H1 (cell line): ENCODE measurements at regions not wholly inside any gene's neighbourhood (a gene's known extent, or its start where the extent isn't known, plus 50 kb on each side); places are given as distances from the start of the nearest gene placed in this dataset.

Experiments
- CTCF ChIA-PET: fragments of 300-600 bp; sonication (Branson Sonifier 250); formaldehyde crosslinking; loops from one replicate; lab custom pipeline; 2021; ENCODE audit not compliant: partially characterized antibody; lab: Charles Lee
- POLR2A ChIA-PET: fragments of 300-600 bp; sonication (Branson Sonifier 250); formaldehyde crosslinking; loops from one replicate; lab custom pipeline; 2021; ENCODE audit warnings: inconsistent platforms; ENCODE audit not compliant: partially characterized antibody; lab: Charles Lee
- DNase-seq, 2 experiments: peaks; one replicate each; pipeline versions ENCODE4 v3.0.0 to v3.0.0-alpha.2; 2010 to 2022; ENCODE audit warnings: low spot score in 2 of 2, low read depth in 1 of 2, mixed read lengths in 1 of 2
- FAIRE-seq: peaks from 2 replicates; lab custom pipeline; 2011; peaks lifted over from hg19 to GRCh38; lab: Jason Lieb, UNC
- H2AFZ ChIP-seq: 2 replicates; pipeline ENCODE4 v1.8.1; 2012; ENCODE audit warnings: low read length, inconsistent platforms
- H2AK5ac ChIP-seq: 2 replicates; pipeline ENCODE4 v1.6.1; 2013; ENCODE audit warnings: low read depth, low read length
- H2BK120ac ChIP-seq: replicated peaks from 2 replicates; pipeline ENCODE3; 2013; ENCODE audit warnings: low read depth, low read length, inconsistent platforms
- H2BK12ac ChIP-seq: 2 replicates; pipeline ENCODE4 v1.6.1; 2013; ENCODE audit warnings: low read depth, low read length
- H2BK15ac ChIP-seq: 2 replicates; pipeline ENCODE4 v1.6.1; 2013; ENCODE audit warnings: low read length
- H2BK20ac ChIP-seq: 2 replicates; pipeline ENCODE4 v1.6.1; 2013; ENCODE audit warnings: low read length
- H2BK5ac ChIP-seq: 2 replicates; pipeline ENCODE4 v1.6.1; 2013; ENCODE audit warnings: low read depth, low read length
- H3K14ac ChIP-seq: 2 replicates; pipeline ENCODE4 v1.6.1; 2013; ENCODE audit warnings: inconsistent platforms; ENCODE audit not compliant: insufficient read length
- H3K18ac ChIP-seq: 2 replicates; pipeline ENCODE4 v1.6.1; 2013; ENCODE audit warnings: low read length; ENCODE audit errors: extremely low read depth
- H3K23ac ChIP-seq: 2 replicates; pipeline ENCODE4 v1.6.1; 2013; ENCODE audit warnings: inconsistent platforms; ENCODE audit not compliant: insufficient read length
- H3K23me2 ChIP-seq: 2 replicates; pipeline ENCODE4 v1.6.1; 2013; ENCODE audit warnings: low read depth, low read length
- H3K27ac ChIP-seq: 2 replicates; pipeline ENCODE4 v1.6.1; 2011; ENCODE audit warnings: low read depth, low read length, inconsistent platforms
- H3K27me3 ChIP-seq, 4 experiments: replicated peaks in 1 of 4; 1 replicate in 1 of 4; 2 replicates in 3 of 4; pipeline versions ENCODE4 v1.6.1 to v1.8.1; 2011 to 2013; ENCODE audit warnings: low read length in 3 of 4, mild to moderate bottlenecking in 3 of 4, inconsistent platforms in 2 of 4, mixed read lengths in 2 of 4, moderate library complexity in 1 of 4; ENCODE audit not compliant: control insufficient read depth in 3 of 4, insufficient read depth in 3 of 4; ENCODE audit errors: extremely low read depth in 1 of 4
- H3K36me3 ChIP-seq, 4 experiments: 2 replicates each; pipeline versions ENCODE4 v1.6.1 to v1.8.1; 2011 to 2013; ENCODE audit warnings: mild to moderate bottlenecking in 4 of 4, low read length in 3 of 4, moderate library complexity in 2 of 4, control low read depth in 1 of 4, inconsistent platforms in 1 of 4; ENCODE audit not compliant: insufficient read depth in 4 of 4, control insufficient read depth in 2 of 4
- H3K4ac ChIP-seq: replicated peaks from 2 replicates; pipeline ENCODE3; 2013; ENCODE audit warnings: low read length, low read depth, mixed read lengths, inconsistent platforms; ENCODE audit not compliant: insufficient read length
- H3K4me1 ChIP-seq, 4 experiments: replicated peaks in 1 of 4; 1 replicate in 1 of 4; 2 replicates in 3 of 4; pipeline versions ENCODE4 v1.6.1 to v1.8.1; 2011 to 2013; ENCODE audit warnings: low read length in 3 of 4, inconsistent platforms in 2 of 4, mixed read lengths in 1 of 4; ENCODE audit not compliant: insufficient read depth in 4 of 4, control insufficient read depth in 3 of 4
- H3K4me2 ChIP-seq, 2 experiments: 2 replicates each; pipeline versions ENCODE4 v1.6.1 to v1.8.1; 2011 to 2013; ENCODE audit warnings: low read depth in 2 of 2, low read length in 2 of 2, control low read depth in 1 of 2, inconsistent platforms in 1 of 2, mild to moderate bottlenecking in 1 of 2; ENCODE audit not compliant: insufficient read depth in 1 of 2
- H3K4me3 ChIP-seq, 4 experiments: fragments of 200-600, 300-600 bp in 1 of 4; sonication (generic), shearing (Covaris generic), sonication (Bioruptor Twin) in 1 of 4; 2 replicates each; pipeline versions ENCODE4 v1.5.1 to v1.8.1; 2011 to 2016; ENCODE audit warnings: low read length in 4 of 4, low read depth in 3 of 4, control low read depth in 2 of 4, inconsistent platforms in 2 of 4, mild to moderate bottlenecking in 2 of 4, mixed read lengths in 1 of 4, moderate library complexity in 1 of 4; ENCODE audit not compliant: insufficient read depth in 2 of 4; ENCODE audit errors: extremely low read depth in 1 of 4
- H3K56ac ChIP-seq: replicated peaks from 2 replicates; pipeline ENCODE3; 2013; ENCODE audit warnings: low read depth, mild to moderate bottlenecking, mixed read lengths, low read length, inconsistent platforms; ENCODE audit not compliant: insufficient read length
- H3K79me1 ChIP-seq: 2 replicates; pipeline ENCODE4 v1.6.1; 2013; ENCODE audit warnings: low read depth, low read length, control low read depth
- H3K79me2 ChIP-seq, 2 experiments: 2 replicates each; pipeline versions ENCODE4 v1.6.1 to v1.8.1; 2012 to 2013; ENCODE audit warnings: low read length in 2 of 2, mild to moderate bottlenecking in 2 of 2, inconsistent platforms in 1 of 2; ENCODE audit not compliant: insufficient read depth in 2 of 2, control insufficient read depth in 1 of 2
- H3K9ac ChIP-seq, 4 experiments: replicated peaks in 1 of 4; 1 replicate in 1 of 4; 2 replicates in 3 of 4; pipeline versions ENCODE4 v1.6.1 to v1.8.1; 2011 to 2013; ENCODE audit warnings: low read depth in 3 of 4, low read length in 3 of 4, control low read depth in 2 of 4, mild to moderate bottlenecking in 2 of 4, moderate library complexity in 2 of 4, inconsistent platforms in 1 of 4; ENCODE audit errors: extremely low read depth in 1 of 4
- H3K9me3 ChIP-seq, 2 experiments: 2 replicates each; pipeline versions ENCODE4 v1.6.1 to v1.8.1; 2012 to 2013; ENCODE audit warnings: mild to moderate bottlenecking in 2 of 2, moderate library complexity in 2 of 2, control low read depth in 1 of 2, inconsistent platforms in 1 of 2, low read depth in 1 of 2, low read length in 1 of 2, mixed read lengths in 1 of 2; ENCODE audit not compliant: insufficient read depth in 2 of 2
- H4K20me1 ChIP-seq, 2 experiments: replicated peaks in 1 of 2; 2 replicates each; pipeline versions ENCODE3 to v1.8.1; 2011 to 2013; ENCODE audit warnings: inconsistent platforms in 2 of 2, low read length in 2 of 2, mild to moderate bottlenecking in 1 of 2; ENCODE audit not compliant: insufficient read depth in 2 of 2, control insufficient read depth in 1 of 2
- H4K5ac ChIP-seq: 2 replicates; pipeline ENCODE4 v1.6.1; 2013; ENCODE audit warnings: low read length, low read depth, mixed read lengths, inconsistent platforms; ENCODE audit not compliant: insufficient read length
- H4K8ac ChIP-seq: 2 replicates; pipeline ENCODE4 v1.8.0; 2013; ENCODE audit warnings: mild to moderate bottlenecking, moderate library complexity, low read length, inconsistent platforms; ENCODE audit not compliant: insufficient read depth; ENCODE audit errors: extremely low read depth
- H4K91ac ChIP-seq: replicated peaks from 2 replicates; pipeline ENCODE3; 2013; ENCODE audit warnings: low read length, mixed read lengths, inconsistent platforms; ENCODE audit not compliant: insufficient read length
- NANOG ChIP-seq: IDR thresholded peaks from 2 replicates; pipeline ENCODE4 v1.6.1; 2011; ENCODE audit warnings: low read length, low read depth, mild to moderate bottlenecking, inconsistent platforms; ENCODE audit not compliant: insufficient read depth, poor library complexity, severe bottlenecking
- PHF8 ChIP-seq: fragments of 200-600 bp; sonication (generic); conservative IDR thresholded peaks from 2 replicates; pipeline ENCODE4 v1.7.1; 2012; ENCODE audit warnings: low read depth, mild to moderate bottlenecking, inconsistent platforms, low read length, moderate library complexity
- POU5F1 ChIP-seq: IDR thresholded peaks from 2 replicates; pipeline ENCODE4 v1.6.1; 2011; ENCODE audit warnings: low read depth, mild to moderate bottlenecking, low read length, moderate library complexity
- RNF2 ChIP-seq: fragments of 200-900, 300-1000 bp; sonication (generic); IDR thresholded peaks from 2 replicates; pipeline ENCODE4 v1.7.1; 2016; ENCODE audit warnings: borderline replicate concordance, low read depth, mild to moderate bottlenecking, antibody characterized with exemption, low read length; ENCODE audit not compliant: poor library complexity, severe bottlenecking; ENCODE audit errors: missing control alignments
- WGBS, 2 experiments: shearing (Covaris generic) in 1 of 2; methylation state at CpG; one replicate each; pipeline versions ENCODE4 v1.1.6 to v1.1.7; 2013 to 2015; ENCODE audit warnings: low lambda C conversion rate in 2 of 2, mixed read lengths in 2 of 2, inconsistent platforms in 1 of 2, low coverage in 1 of 2, missing lambda C conversion rate in 1 of 2; ENCODE audit not compliant: insufficient replicate concordance in 2 of 2, insufficient coverage in 1 of 2, insufficient read length in 1 of 2; ENCODE audit errors: extremely low coverage in 1 of 2, missing lambda C conversion rate in 1 of 2; 5-methylcytosine and 5-hydroxymethylcytosine counted together

DNA sequence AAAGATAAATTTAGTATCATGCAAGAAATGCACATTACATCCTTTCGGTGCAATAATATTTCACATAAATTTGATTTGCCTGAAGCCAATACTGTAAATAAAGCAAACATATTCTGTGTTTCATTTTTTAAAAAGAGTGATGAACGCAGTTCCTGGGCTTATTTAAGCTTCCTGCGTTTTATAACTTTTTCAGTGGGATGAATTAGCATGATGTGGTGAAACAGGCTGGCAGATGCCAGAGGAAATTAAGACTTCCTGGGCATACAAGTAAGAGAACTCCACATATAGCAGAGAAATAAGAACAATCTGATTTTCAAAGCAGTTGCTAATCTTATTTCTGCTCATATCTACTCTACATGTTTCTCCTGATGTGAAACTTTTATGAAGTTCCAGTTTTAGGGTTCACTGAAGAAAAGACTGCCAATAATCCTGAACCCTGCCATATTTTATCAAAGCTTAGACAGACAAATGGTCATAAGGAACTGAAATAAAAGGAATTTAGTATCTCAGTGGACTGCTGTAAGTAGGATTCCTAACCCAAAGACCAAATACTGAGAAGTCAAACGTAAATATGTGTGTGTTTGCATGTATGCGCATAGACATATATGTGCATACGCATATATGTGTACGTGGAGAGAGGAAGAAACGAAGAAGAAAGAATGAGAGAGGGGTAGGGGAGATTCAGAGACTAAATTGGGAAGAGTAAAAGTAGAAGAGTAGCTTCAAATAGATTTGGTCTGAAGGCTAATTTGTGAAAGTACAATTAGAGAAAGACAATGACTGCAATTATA lies 628.6 kb upstream of the CCDC54 start:
- H3K56ac ChIP-seq, result no peak overlapping the region
- no peak overlapping the region for H4K8ac ChIP-seq
- H3K23me2 ChIP-seq, result no peaks in the 10 kb centered on the region
- no peak overlapping the region for H3K18ac ChIP-seq
- H2BK12ac ChIP-seq, result no peak overlapping the region
- H3K4me2 ChIP-seq, result no peak overlapping the region
- WGBS, 2 experiments, result 87 to 100% methylated on average over 2 to 8 of the region's 8 CpGs
- H3K4me1 ChIP-seq, result peaks cover 0 to 2% (median 0%) of the 10 kb centered on the region in 4 experiments; a peak in 2 of 7 replicates
- H3K79me1 ChIP-seq, result no peaks in the 10 kb centered on the region
- ChIA-PET CTCF (no interaction called here), POLR2A (no interaction called here)
- no peaks in the 10 kb centered on the region for H3K79me2 ChIP-seq
- H3K9me3 ChIP-seq, result no peaks in the 10 kb centered on the region
- no peak overlapping the region for H2BK120ac ChIP-seq
- H2BK15ac ChIP-seq, result no peak overlapping the region
- no peak overlapping the region for H3K14ac ChIP-seq
- no peaks in the 10 kb centered on the region for H4K20me1 ChIP-seq
- DNase-seq (no peak), FAIRE-seq (no peak)
- H2AK5ac ChIP-seq, result no peak overlapping the region
- no peak overlapping the region for H2BK5ac ChIP-seq
- H4K5ac ChIP-seq, result no peak overlapping the region
- H3K27ac ChIP-seq, result no peak overlapping the region
- H2BK20ac ChIP-seq, result no peak overlapping the region
- H3K4ac ChIP-seq, result no peak overlapping the region
- no peaks in the 10 kb centered on the region for H3K36me3 ChIP-seq
- no peak overlapping the region for H4K91ac ChIP-seq
- no peak overlapping the region for H3K4me3 ChIP-seq
- H2AFZ ChIP-seq, result no peak overlapping the region
- H3K23ac ChIP-seq, result no peak overlapping the region
- TF ChIP-seq NANOG (no peak), RNF2 (no peak), PHF8 (no peak), POU5F1 (0 out of 2 replicates have a peak, but pooled peaks have one; percentile 61)
- no peak overlapping the region for H3K9ac ChIP-seq
- no peaks in the 10 kb centered on the region for H3K27me3 ChIP-seq
